Activated naive CD8-positive, alpha-beta T cell treated with anti-CD3 and anti-CD28 coated beads, Interleukin-2, amount 50 U/mL, for 16 hours (primary cell): ENCODE measurements at regions not wholly inside any gene's neighbourhood (a gene's known extent, or its start where the extent isn't known, plus 50 kb on each side); places are given as distances from the start of the nearest gene placed in this dataset.
"Not testable (repeated sequence)": the region's sequence is repeated elsewhere in the genome, so short reads cannot be mapped to it uniquely, and the experiment has no call there.

Experiments used
- DNase-seq: peaks from one replicate; pipeline ENCODE4 v3.0.0-alpha.2; 2020; ENCODE audit warnings: low read depth, low spot score

- DNase-seq = no peak
Measured at GRCh38 chr19:28387507-28387906, 825.4 kb downstream of the UQCRFS1 start.

GRCh38 chr19:28386470-28386869 lies 826.5 kb downstream of the UQCRFS1 start:
- no peak for DNase-seq

- no peak for DNase-seq
Measured at GRCh38 chr19:28386066-28386465, 826.9 kb downstream of the UQCRFS1 start.

GRCh38 chr19:28377077-28377476 lies 835.9 kb downstream of the UQCRFS1 start:
- DNase-seq = no peak

- DNase-seq = no peak
Measured at GRCh38 chr19:28374971-28375370, 838.0 kb downstream of the UQCRFS1 start.

- no peak for DNase-seq
Measured at GRCh38 chr19:28372576-28373247, 840.2 kb downstream of the UQCRFS1 start.

GRCh38 chr19:28367146-28367545 lies 845.8 kb downstream of the UQCRFS1 start:
- DNase-seq = no peak

- no peak for DNase-seq
Measured at GRCh38 chr19:28363254-28363653, 849.7 kb downstream of the UQCRFS1 start.

GRCh38 chr19:28359431-28360414 lies 853.2 kb downstream of the UQCRFS1 start:
- DNase-seq = no peak

- no peak for DNase-seq
Measured at GRCh38 chr19:28358633-28359032, 854.3 kb downstream of the UQCRFS1 start.

GRCh38 chr19:28351761-28352160 lies 861.2 kb downstream of the UQCRFS1 start:
- no peak for DNase-seq

- DNase-seq = not testable (repeated sequence)
Measured at GRCh38 chr19:28351321-28351720, 861.6 kb downstream of the UQCRFS1 start.

- DNase-seq = no peak
Measured at GRCh38 chr19:28350673-28351072, 862.3 kb downstream of the UQCRFS1 start.

- no peak for DNase-seq
Measured at GRCh38 chr19:28350037-28350436, 862.9 kb downstream of the UQCRFS1 start.

- no peak for DNase-seq
Measured at GRCh38 chr19:28349604-28350003, 863.3 kb downstream of the UQCRFS1 start.

- no peak for DNase-seq
Measured at GRCh38 chr19:28345811-28346210, 867.1 kb downstream of the UQCRFS1 start.

GRCh38 chr19:28341810-28342350 lies 871.1 kb downstream of the UQCRFS1 start:
- no peak for DNase-seq

GRCh38 chr19:28334419-28334818 lies 878.5 kb downstream of the UQCRFS1 start:
- DNase-seq = no peak

- no peak for DNase-seq
Measured at GRCh38 chr19:28333909-28334308, 879.0 kb downstream of the UQCRFS1 start.

GRCh38 chr19:28332886-28333285 lies 880.1 kb downstream of the UQCRFS1 start:
- DNase-seq = no peak

- no peak for DNase-seq
Measured at GRCh38 chr19:28332351-28332750, 880.6 kb downstream of the UQCRFS1 start.

GRCh38 chr19:28331596-28331995 lies 881.4 kb downstream of the UQCRFS1 start:
- DNase-seq = no peak
